AG04449 (cell line): ENCODE measurements at regions not wholly inside any gene's neighbourhood (a gene's known extent, or its start where the extent isn't known, plus 50 kb on each side); places are given as distances from the start of the nearest gene placed in this dataset.
A peak's percentile ranks its signal among the peaks of the same experiment; 100 is the strongest.

Experiments used
- CTCF ChIA-PET: fragments of 350-600 bp; formaldehyde crosslinking; extraction: SDS; loops from one replicate; lab custom pipeline; 2021; ENCODE audit warnings: antibody characterized with exemption; lab: Yijun Ruan, JAX
- POLR2A ChIA-PET: fragments of 400-600, 350-600 bp; formaldehyde crosslinking; extraction: SDS; loops from one replicate; lab custom pipeline; 2020; ENCODE audit warnings: antibody characterized with exemption, inconsistent platforms; lab: Yijun Ruan, JAX
- DNase-seq: peaks from one replicate; pipeline ENCODE4 v3.0.0-alpha.2; 2010; ENCODE audit warnings: low read depth, low spot score
- H3K4me3 ChIP-seq: 2 replicates; pipeline ENCODE4 v1.5.1; 2011; ENCODE audit warnings: low read depth, mild to moderate bottlenecking, control low read depth, low read length
- CTCF ChIP-seq: IDR thresholded peaks from one replicate; pipeline ENCODE4 v1.5.1; 2011; ENCODE audit warnings: mild to moderate bottlenecking, moderate library complexity, low read length, control low read depth, inconsistent platforms; ENCODE audit not compliant: insufficient read depth; ENCODE audit errors: missing control alignments

DNA sequence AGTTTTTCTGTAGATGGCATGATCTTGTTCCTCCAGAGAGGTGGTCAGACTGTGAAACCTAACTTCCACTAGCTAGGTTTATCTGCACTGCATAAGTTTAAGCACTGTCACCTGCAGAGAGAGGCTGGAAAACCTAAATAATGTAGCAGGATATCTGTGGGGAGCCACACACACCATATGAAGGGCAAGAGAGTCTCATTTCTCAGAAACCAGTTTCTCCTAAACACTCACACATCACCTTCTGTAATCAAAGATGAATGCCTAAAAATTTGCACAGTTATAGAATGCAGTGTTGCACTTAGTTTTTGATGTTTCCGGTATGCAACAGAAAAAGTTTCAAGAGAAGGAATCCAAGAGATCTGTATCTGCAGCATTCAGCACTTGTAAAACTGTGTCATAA, 654.6 kb downstream of the ADGRL2 start:
- TF ChIP-seq CTCF: no peak
- ChIA-PET CTCF (no interaction called here), POLR2A (no interaction called here)
- no peak overlapping the region for H3K4me3 ChIP-seq
- no peak for DNase-seq

- CTCF ChIA-PET: no interaction called here
- POLR2A ChIA-PET: no interaction called here
- TF ChIP-seq CTCF: no peak
- H3K4me3 ChIP-seq: no peak overlapping the region
- DNase-seq: no peak
Measured at GRCh38 chr1:82454431-82454830, 653.7 kb downstream of the ADGRL2 start.

GRCh38 chr1:82453511-82454185, 652.9 kb downstream of the ADGRL2 start:
- CTCF ChIA-PET: no interaction called here

DNA sequence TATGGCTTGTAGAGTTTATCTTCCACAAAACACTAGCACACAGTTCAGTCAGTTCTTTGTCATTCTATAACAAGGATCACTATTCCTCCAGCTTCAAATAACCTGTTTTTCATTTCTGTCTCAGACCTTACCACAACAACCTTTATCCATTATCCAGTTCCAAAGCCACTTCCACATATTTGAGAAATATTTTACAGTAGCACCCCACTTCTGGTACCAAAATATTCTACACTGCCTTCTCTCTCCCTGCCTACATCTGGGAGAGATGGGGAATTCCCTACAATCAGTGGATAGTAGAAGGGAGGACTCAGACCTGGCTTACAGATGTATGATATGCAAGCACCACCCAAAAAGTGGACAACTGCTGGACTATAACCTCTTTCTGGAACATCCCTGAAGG, 651.4 kb downstream of the ADGRL2 start:
- no peak for DNase-seq
- ChIA-PET POLR2A (no interaction called here), CTCF (no interaction called here)
- H3K4me3 ChIP-seq: no peak overlapping the region
- TF ChIP-seq CTCF: no peak

More at GRCh38 chr1:82453511-82454185, 652.9 kb downstream of the ADGRL2 start:
- H3K4me3 ChIP-seq: no peak overlapping the region
- DNase-seq: no peak
- TF ChIP-seq CTCF: no peak
- POLR2A ChIA-PET: no interaction called here

DNA sequence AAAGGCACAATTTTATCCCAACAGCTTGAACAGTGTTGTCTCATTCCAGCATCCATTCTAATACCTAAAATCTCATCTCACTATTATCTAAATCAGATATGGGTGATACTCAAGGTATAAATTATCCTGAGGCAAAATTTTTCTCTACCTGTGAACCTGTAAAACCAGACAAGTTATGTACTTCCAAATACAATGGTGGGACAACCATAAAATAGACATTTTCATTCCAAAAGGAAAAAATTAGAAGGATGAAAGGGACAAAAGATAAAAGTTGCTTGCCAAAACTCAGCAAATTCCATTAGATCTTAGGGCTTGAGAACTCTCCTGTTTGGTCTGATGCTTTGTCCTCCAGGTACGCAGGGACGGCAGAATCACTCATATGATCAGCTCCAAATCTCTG, 650.5 kb downstream of the ADGRL2 start:
- DNase-seq: no peak
- CTCF ChIA-PET: no interaction called here
- no peak overlapping the region for H3K4me3 ChIP-seq
- no peak for TF ChIP-seq CTCF
- POLR2A ChIA-PET: no interaction called here

- no peak overlapping the region for H3K4me3 ChIP-seq
- DNase-seq: peak; percentile 1
- ChIA-PET POLR2A (no interaction called here), CTCF (no interaction called here)
- TF ChIP-seq CTCF: no peak
Measured at GRCh38 chr1:82449506-82450057, 648.8 kb downstream of the ADGRL2 start.
